ENCODE measurements at regions not wholly inside any gene's neighbourhood (a gene's known extent, or its start where the extent isn't known, plus 50 kb on each side); places are given as distances from the start of the nearest gene placed in this dataset.

DNA sequence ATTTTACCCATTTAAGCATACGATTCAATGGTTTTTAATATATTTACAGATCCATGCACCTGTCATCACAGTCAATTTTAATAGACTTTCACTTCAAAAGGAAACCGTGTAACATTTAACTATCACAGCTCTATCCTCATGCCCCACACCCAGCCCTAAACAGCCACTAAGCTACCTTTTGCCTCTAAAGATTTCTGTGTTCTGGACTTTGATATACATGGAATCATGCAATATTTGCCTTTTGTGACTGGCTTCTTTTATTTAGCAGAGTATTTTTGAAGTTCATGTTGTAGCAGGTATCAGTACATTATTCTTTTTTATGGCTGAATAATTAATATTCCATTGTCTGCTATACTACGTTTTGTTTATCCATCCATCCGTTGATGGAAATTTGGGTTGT is 50.3 kb upstream of the STX16 start:
- no peak for DNase-seq

DNA sequence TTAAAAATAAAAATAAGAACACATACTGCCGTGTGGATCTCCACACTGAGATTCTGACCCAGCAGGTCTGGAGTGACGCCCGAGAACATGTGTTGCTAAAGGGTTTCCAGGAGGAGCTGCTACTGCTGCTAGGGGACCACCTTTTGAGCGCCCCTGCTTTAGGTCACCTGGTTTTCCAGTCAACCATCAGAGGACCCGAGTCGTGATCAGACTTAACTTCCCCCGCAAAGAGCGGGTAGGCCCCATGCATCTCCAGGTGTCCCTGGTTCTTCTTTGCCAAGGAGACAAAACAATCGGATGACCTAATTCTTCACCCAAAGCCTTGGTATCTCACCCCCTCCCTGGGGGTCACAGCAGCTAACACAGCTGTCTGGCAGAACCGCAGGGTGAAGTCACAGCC is 51.1 kb upstream of the STX16 start:
- no peak for DNase-seq

DNA sequence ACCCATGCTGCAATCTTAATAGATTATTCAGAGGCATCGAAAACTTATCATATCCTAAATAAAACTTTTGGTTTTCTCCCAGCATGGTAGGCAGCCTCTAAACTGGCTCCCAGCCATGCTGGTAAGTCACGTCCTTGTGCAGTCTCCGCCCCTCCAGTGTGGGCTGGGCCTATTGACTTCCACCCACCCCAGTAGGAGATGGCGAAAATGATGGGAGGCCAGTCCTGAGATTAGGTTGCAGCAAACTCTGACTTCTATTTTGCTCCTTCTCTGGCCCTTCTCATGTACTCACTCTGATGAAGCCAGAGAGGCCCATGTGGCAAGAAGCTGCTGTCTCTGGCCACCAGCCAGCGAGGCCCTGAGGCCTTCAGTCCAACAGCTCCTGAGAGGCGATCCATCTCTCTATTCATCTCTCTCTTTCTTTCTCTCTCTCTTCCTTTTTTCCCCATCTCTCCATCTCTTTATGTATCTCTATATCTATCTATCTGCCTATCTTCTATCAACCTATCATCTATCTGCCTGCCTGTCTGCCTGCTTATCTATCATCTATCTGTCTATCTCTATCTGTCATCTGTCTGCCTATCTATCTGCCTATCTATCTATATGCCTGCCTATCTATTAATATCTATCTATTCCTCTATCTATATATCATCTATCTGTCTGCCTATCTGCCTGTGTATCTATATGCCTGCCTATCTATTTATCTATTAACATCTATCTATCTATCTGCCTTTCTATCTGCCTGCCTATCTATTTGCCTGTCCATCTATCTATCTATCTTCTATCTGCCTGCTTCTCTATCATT is 52.7 kb upstream of the STX16 start:
- no peak for DNase-seq

DNA sequence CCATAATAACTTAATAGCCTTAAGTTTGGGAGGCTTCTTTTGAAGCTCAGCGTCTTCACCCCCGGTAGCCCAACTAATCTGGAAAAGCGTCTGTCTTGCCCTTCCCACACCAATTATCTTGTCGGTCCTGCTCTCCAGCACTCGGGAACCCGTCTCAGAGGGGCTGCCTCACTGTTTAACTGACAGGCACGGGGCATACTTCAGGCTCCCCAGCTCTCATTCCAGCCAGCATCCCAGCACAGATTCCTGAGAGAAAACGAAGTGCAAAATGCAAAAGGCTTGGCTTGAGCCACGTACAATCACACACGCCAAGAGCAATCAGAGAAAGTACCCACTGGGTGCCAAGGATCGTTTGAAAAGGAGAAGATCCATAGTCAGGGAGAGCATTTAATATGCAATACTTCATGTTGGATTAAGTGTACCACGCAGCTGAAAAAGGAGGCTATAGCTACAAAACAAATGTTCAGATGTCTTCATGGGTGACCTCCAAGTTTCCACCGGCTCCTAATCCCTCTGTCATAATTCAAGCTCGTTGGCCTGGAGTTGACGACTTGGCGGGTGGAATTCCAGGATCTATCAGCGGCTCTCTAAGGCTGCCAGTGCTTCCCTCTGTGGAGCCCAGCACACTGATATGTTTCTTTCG is 53.7 kb upstream of the STX16 start:
- no peak for DNase-seq

DNA sequence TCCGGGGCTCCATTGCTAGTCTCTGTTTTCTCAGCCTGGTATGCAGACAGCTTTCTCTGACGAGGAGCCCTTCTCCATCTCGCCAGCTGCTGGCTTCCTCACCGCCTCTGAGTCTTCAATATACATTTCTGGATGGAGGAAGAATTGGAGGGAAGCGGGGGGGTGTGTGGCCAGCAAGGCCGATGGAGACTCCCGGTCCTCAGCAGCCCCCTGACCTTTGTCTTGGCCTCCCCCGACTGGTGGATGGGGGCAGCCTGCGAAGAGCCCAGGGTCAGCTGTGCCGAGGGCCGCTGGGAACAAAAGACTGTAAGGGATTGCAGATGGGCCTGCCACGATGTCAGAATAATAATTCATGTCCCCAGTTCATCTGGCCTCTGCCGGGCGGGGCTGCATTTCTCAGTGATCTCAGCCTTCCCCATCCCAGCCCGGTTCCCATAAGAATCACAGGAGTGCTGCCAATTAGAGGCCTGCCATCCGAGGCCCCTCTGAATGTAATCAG is 54.3 kb upstream of the STX16 start:
- DNase-seq, result no peak

GRCh38 chr20:58596244-58596643 is 54.8 kb upstream of the STX16 start:
- no peak for DNase-seq

DNA sequence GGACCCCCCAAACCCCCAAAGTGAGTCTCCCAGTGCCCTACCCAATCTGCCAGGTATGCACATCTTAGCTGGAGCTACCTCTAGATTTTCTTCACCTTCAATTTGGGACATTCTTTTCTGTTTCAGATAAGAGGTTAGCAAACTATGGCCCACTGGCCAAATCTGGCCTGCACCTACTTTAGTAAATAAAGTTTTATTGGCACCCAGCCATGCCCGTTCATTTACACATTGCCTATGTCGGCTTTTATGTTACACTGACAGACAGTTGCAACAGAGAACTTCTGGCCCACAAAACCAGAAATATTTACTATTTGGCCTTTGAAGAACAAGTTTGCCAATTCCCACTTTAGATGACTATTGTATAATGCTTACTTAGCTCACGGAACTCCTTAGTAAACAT is 55.9 kb upstream of the STX16 start:
- no peak for DNase-seq

DNA sequence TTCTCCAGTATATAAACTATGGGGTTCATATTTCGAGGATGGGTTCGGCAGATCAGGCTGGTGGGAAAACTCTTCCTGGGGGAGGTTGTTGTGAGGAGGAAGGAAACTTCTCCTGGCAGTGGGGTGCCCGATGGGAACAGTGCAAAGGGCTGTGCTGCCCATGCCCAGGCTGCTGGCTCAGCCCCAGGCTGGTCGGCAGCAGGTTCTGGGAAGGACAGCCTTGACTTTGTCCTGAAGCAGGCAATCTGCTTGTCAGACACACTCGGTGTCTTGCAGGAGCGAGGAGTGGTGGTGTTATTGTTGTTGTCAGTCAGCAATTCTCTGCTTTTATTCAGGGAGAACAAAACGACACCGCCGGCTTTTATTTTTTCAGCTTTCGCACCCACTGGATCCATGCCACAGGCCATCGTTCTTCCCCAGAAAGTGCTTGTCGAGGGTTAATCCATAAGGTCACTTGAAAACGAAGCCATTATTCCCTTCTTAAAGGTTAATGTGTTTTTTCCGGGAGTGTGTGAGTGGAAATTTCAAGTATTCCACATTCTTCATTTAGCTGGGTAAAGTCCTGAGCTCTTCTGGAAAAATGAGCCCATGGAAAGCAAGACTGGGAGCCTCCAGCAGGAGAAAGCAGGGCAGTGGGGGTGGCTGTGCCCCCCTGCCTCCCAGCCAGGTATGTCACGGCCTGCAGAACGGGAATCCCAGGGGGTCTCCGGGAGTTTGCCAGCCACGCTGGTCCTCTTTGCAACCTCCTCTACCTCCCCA is 57.0 kb upstream of the STX16 start:
- no peak for DNase-seq

GRCh38 chr20:58592076-58592695 is 58.9 kb upstream of the STX16 start:
- no peak for DNase-seq

GRCh38 chr20:58590679-58591473 is 60.2 kb upstream of the STX16 start:
- no peak for DNase-seq

DNA sequence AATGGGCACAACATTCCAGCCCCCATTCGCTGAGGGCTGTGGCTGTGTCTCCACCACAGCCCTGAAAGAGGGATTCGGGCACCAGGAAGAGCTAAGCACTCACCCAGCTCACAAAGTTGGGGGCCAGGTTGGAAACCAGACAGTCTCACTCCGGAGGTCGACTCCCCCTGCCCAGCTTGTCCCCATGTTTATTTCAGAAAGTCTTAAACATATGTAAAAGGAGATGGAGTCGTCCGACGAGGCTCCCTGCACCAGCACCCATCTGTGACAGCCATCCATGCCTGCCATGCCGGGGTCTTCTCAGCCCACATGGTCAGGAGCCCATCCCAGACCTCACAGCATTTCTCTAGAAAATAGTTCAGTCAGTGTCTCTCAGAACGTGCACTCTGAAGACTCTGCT is 63.6 kb upstream of the STX16 start:
- no peak for DNase-seq

DNA sequence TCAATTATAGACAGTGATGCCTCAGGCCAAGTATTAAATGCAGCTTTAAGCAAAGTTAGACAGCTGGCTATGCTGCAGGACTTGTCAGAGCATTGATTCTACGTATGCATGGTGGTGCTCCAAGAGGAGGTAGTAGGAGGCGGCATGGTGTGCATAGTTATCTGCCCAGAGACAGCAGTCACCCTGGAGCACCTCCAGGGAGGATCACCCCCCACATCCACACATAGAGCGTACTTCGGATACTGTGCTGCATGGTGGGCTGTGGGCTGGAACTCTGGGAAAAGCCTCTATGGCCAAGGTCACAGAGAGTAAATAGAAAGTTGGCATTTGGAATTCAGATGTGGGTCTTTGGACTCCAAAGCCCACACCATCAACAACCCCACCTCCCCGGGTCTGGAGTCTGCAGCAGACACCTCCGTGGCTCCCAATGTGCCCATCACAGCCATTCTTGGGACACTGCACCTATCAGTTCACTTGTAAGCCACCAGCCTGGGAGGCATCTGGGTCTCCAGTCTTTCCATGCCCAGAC is 64.5 kb upstream of the STX16 start:
- DNase-seq, result no peak

GRCh38 chr20:58585753-58586540 is 65.1 kb upstream of the STX16 start:
- no peak for DNase-seq

GRCh38 chr20:58584881-58585752 is 66.0 kb upstream of the STX16 start:
- DNase-seq, result no peak

DNA sequence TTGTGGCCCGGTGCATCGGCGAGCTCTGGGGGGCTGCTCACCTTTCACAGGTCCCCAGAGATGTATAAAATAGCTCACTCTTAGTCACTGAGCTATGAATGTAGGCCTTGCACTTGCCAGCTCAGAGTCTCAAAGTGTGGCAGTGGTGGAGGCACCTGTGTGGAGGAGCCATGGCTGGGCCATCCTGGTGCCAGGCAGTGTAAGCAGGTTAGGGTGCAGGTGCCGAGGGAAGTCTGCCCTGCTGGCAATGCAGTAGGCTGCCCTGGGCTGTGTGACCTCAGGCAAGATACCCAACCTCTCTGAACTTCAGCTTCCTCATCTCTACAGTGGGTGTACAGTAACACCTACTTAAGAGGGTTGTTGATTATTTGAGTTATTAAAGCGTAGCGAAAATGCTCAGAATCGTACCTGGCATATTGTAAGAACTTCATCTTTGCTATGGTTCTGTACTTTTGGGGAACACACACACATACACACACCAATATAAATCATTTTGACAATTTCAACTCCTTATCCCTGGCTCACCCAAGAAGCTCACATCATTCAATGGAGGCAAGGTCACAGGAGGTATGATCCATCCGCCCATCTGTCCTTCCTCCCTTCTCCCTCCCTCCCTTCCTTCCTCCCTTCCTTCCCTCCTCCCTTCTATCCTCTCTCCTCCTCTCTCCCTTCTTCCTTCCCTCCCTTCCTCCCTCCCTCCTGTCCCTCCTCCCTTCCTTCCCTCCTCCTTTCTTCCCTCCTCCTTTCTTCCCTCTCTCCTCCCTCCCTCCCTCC is 66.8 kb upstream of the STX16 start:
- DNase-seq, result no peak

GRCh38 chr20:58583586-58583985 is 67.5 kb upstream of the STX16 start:
- no peak for DNase-seq

- DNase-seq, result no peak
Measured at GRCh38 chr20:58583176-58583575, 67.9 kb upstream of the STX16 start.

- DNase-seq, result no peak
Measured at GRCh38 chr20:58580474-58580835, 65.3 kb upstream of the APCDD1L start.

DNA sequence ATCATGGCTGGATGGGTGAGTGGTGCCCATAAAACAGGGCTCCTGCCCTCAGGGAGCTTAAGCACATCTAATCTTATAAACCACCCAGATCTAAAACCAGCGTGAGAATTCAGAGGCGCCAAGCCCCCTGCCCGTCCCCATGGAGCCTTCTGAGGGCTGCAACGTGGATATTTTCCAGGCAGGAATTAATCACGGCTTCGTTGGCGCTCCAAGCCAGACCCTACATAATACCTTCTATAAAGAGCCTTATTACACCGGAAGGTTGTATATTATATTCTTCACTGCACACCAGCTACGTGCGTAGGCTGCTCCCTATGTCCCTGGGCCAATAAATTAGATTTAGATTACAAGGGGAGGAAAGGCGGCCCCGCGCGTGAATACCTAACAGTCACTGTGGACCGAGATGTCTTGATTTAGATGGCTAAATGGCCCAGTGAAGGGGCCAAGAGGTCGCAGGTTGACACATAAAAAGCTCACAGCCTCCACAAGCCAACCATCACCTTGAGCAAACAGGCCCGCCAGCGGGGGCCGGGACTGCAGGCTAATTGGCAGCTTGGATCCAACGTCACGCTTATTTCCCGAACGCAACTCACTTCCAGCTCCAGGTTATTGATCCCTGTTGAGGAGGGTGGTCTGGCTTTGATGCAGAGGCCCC is 64.7 kb upstream of the APCDD1L start:
- no peak for DNase-seq

Measured in NCI-H1417 (cell line).